GM12864 (cell line): ENCODE measurements at regions not wholly inside any gene's neighbourhood (a gene's known extent, or its start where the extent isn't known, plus 50 kb on each side); places are given as distances from the start of the nearest gene placed in this dataset.

Experiments
- DNase-seq: peaks from one replicate; pipeline ENCODE4 v3.0.0-alpha.2; 2011; ENCODE audit warnings: low read depth
- H3K4me3 ChIP-seq: 2 replicates; pipeline ENCODE4 v1.5.1; 2011; ENCODE audit warnings: mild to moderate bottlenecking, low read depth, low read length, control low read depth
- CTCF ChIP-seq: IDR thresholded peaks from 2 replicates; pipeline ENCODE4 v1.5.1; 2011; ENCODE audit warnings: low read depth, mild to moderate bottlenecking, moderate library complexity, low read length, control low read depth, inconsistent platforms; ENCODE audit errors: missing control alignments

GRCh38 chr20:11001764-11002540, 328.2 kb upstream of the JAG1 start:
- DNase-seq: no peak
- no peak for TF ChIP-seq CTCF
- no peak overlapping the region for H3K4me3 ChIP-seq

- no peak for TF ChIP-seq CTCF
- H3K4me3 ChIP-seq: no peak overlapping the region
- no peak for DNase-seq
These were observed 329.5 kb upstream of the JAG1 start for GRCh38 chr20:11003341-11003740.

DNA sequence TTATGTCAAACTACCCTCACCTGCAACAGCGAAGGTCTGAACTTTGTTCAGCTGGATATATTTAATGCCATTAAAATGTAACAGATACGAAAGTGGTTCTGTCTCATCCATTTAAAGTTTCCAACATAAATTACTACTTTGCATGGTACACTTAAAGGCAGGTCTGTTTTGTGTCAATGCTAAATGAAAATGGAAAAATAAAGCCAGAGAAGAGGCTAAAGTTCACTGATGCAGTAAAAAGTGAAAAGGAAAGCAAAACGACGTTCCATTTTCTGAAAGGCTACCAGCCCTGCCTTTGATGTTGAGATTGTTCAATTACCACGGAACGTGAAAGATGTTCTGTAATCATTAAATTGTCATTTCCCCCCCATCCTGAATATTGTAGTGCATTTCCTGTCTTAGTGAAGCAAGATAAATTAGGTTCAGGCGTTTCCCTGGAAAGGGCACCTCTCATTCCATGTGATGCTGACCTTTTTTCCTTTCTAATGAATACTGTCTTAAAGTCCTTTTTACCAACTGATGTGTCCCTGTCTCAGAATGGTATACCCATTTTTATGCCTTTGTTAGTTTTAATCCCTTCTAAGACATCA, 334.7 kb upstream of the JAG1 start:
- no peak for DNase-seq
- TF ChIP-seq CTCF: no peak
- no peak overlapping the region for H3K4me3 ChIP-seq

- no peak for DNase-seq
- TF ChIP-seq CTCF: no peak
- no peak overlapping the region for H3K4me3 ChIP-seq
These were observed 337.9 kb upstream of the JAG1 start for GRCh38 chr20:11011653-11012052.

- no peak for DNase-seq
- TF ChIP-seq CTCF: no peak
- H3K4me3 ChIP-seq: no peak overlapping the region
These were observed 339.2 kb upstream of the JAG1 start for GRCh38 chr20:11012975-11013374.

- no peak overlapping the region for H3K4me3 ChIP-seq
- no peak for TF ChIP-seq CTCF
- DNase-seq: no peak
These were observed 340.0 kb upstream of the JAG1 start for GRCh38 chr20:11013801-11014200.

- H3K4me3 ChIP-seq: no peak overlapping the region
- no peak for DNase-seq
- no peak for TF ChIP-seq CTCF
These were observed 341.6 kb upstream of the JAG1 start for GRCh38 chr20:11015440-11015839.
